Ishikawa (cell line): ENCODE measurements at regions not wholly inside any gene's neighbourhood (a gene's known extent, or its start where the extent isn't known, plus 50 kb on each side); places are given as distances from the start of the nearest gene placed in this dataset.

Experiments
- EP300 ChIP-seq: IDR thresholded peaks from 2 replicates; pipeline ENCODE4 v1.6.1; 2012; ENCODE audit warnings: borderline replicate concordance
- TCF12 ChIP-seq: IDR thresholded peaks from 2 replicates; pipeline ENCODE4 v1.6.1; 2012; ENCODE audit warnings: low read depth
- ZBTB7A ChIP-seq: IDR thresholded peaks from 2 replicates; pipeline ENCODE4 v1.6.1; 2012; ENCODE audit warnings: low read depth

GRCh38 chr7:26071622-26072456, 80.2 kb upstream of the NFE2L3 start:
- TF ChIP-seq TCF12 (no peak), ZBTB7A (no peak), EP300 (no peak)
